Neural progenitor cell (in vitro differentiated cells): ENCODE measurements at regions not wholly inside any gene's neighbourhood (a gene's known extent, or its start where the extent isn't known, plus 50 kb on each side); places are given as distances from the start of the nearest gene placed in this dataset.

Source experiments
- DNase-seq: peaks from one replicate; pipeline ENCODE4 v3.0.0-alpha.2; 2016; ENCODE audit warnings: low spot score
- H2AFZ ChIP-seq: fragments of 200-600 bp; sonication (generic); replicated peaks from 2 replicates; pipeline ENCODE4 v1.6.1; 2016; ENCODE audit warnings: antibody characterized with exemption
- H3F3A ChIP-seq: fragments of 200-600 bp; sonication (generic); 2 replicates; pipeline ENCODE4 v1.6.1; 2016; ENCODE audit warnings: antibody characterized with exemption, low read depth
- H3K27ac ChIP-seq: fragments of 200-600 bp; sonication (generic); 2 replicates; pipeline ENCODE4 v1.5.1; 2016; ENCODE audit warnings: mild to moderate bottlenecking
- H3K27me3 ChIP-seq: fragments of 200-600 bp; sonication (generic); 2 replicates; pipeline ENCODE4 v1.6.1; 2016; ENCODE audit warnings: mild to moderate bottlenecking, moderate library complexity
- H3K36me3 ChIP-seq: fragments of 200-600 bp; sonication (generic); 2 replicates; pipeline ENCODE4 v1.5.1; 2016
- H3K4me1 ChIP-seq: fragments of 200-600 bp; sonication (generic); 2 replicates; pipeline ENCODE4 v1.6.1; 2016; ENCODE audit warnings: mixed run types
- H3K4me2 ChIP-seq: fragments of 200-600 bp; sonication (generic); 2 replicates; pipeline ENCODE4 v1.6.1; 2016
- H3K4me3 ChIP-seq: fragments of 200-600 bp; sonication (generic); 2 replicates; pipeline ENCODE4 v1.5.1; 2016
- H3K79me2 ChIP-seq: fragments of 200-600 bp; sonication (generic); 2 replicates; pipeline ENCODE4 v1.6.1; 2016; ENCODE audit warnings: low read depth
- H3K9ac ChIP-seq: fragments of 200-600 bp; sonication (generic); 2 replicates; pipeline ENCODE4 v1.6.1; 2016
- H3K9me3 ChIP-seq: fragments of 200-600 bp; sonication (generic); 2 replicates; pipeline ENCODE4 v1.5.1; 2016; ENCODE audit warnings: low read depth
- H4K20me1 ChIP-seq: fragments of 200-600 bp; sonication (generic); 2 replicates; pipeline ENCODE4 v1.6.1; 2016; ENCODE audit warnings: low read depth
- H3K27ac Mint-ChIP-seq: 3 replicates; pipeline ENCODE4 v1.8.0; 2021; ENCODE audit warnings: mixed read lengths
- H3K27me3 Mint-ChIP-seq: 2 replicates; pipeline ENCODE4 v1.8.0; 2022; ENCODE audit warnings: low read depth, mild to moderate bottlenecking, inconsistent platforms, moderate library complexity, mixed read lengths; ENCODE audit not compliant: insufficient read depth
- H3K36me3 Mint-ChIP-seq: 3 replicates; pipeline ENCODE4 v1.8.0; 2021; ENCODE audit warnings: mixed read lengths
- H3K4me1 Mint-ChIP-seq: 3 replicates; pipeline ENCODE4 v1.8.0; 2021; ENCODE audit warnings: mixed read lengths
- H3K4me3 Mint-ChIP-seq: 3 replicates; pipeline ENCODE4 v1.8.0; 2021; ENCODE audit warnings: mild to moderate bottlenecking, moderate library complexity, mixed read lengths
- H3K9me3 Mint-ChIP-seq: 3 replicates; pipeline ENCODE4 v1.8.0; 2020; ENCODE audit warnings: mixed read lengths
- CTCF ChIP-seq: fragments of 200-600 bp; sonication (generic); IDR thresholded peaks from 2 replicates; pipeline ENCODE4 v1.5.1; 2017; ENCODE audit warnings: antibody characterized with exemption, mild to moderate bottlenecking
- EZH2 ChIP-seq: fragments of 200-600 bp; sonication (generic); IDR thresholded peaks from 2 replicates; pipeline ENCODE4 v1.6.1; 2017; ENCODE audit warnings: antibody characterized with exemption, mild to moderate bottlenecking, moderate library complexity
- EZH2phosphoT487 ChIP-seq: fragments of 200-600 bp; sonication (generic); IDR thresholded peaks from 2 replicates; pipeline ENCODE4 v1.6.1; 2017; ENCODE audit warnings: antibody characterized with exemption

GRCh38 chr1:93808871-93809270, 70.1 kb downstream of the DNTTIP2 start:
- H3K4me1 ChIP-seq, result no peaks in the 10 kb centered on the region
- no peaks in the 10 kb centered on the region for H3K79me2 ChIP-seq
- H3K36me3 Mint-ChIP-seq, result peaks cover 20% of the 10 kb centered on the region
- H3K27me3 ChIP-seq, result no peaks in the 10 kb centered on the region
- no peak overlapping the region for H3K4me3 Mint-ChIP-seq
- peaks cover 28% of the 10 kb centered on the region for H3K9me3 Mint-ChIP-seq
- H3K27ac Mint-ChIP-seq, result peak overlapping the region; percentile 44
- H3K4me1 Mint-ChIP-seq, result peaks cover 11% of the 10 kb centered on the region
- H3K4me2 ChIP-seq, result no peak overlapping the region
- H3K36me3 ChIP-seq, result peaks cover 5% of the 10 kb centered on the region
- no peak overlapping the region for H3K9ac ChIP-seq
- no peak for DNase-seq
- peaks cover 23% of the 10 kb centered on the region for H3F3A ChIP-seq
- H2AFZ ChIP-seq, result no peak overlapping the region
- peaks cover 6% of the 10 kb centered on the region for H3K9me3 ChIP-seq
- no peaks in the 10 kb centered on the region for H4K20me1 ChIP-seq
- peaks cover 3% of the 10 kb centered on the region for H3K27me3 Mint-ChIP-seq
- H3K27ac ChIP-seq, result no peak overlapping the region
- no peak for TF ChIP-seq EZH2phosphoT487
- no peak for TF ChIP-seq EZH2
- TF ChIP-seq CTCF, result no peak
- no peak overlapping the region for H3K4me3 ChIP-seq

- no peaks in the 10 kb centered on the region for H3K27me3 Mint-ChIP-seq
- peaks cover 23% of the 10 kb centered on the region for H3F3A ChIP-seq
- TF ChIP-seq CTCF, result no peak
- no peak for TF ChIP-seq EZH2phosphoT487
- TF ChIP-seq EZH2, result no peak
These were observed 71.6 kb downstream of the DNTTIP2 start for GRCh38 chr1:93807311-93807930.

GRCh38 chr1:93805027-93805610, 73.9 kb downstream of the DNTTIP2 start:
- Histone ChIP-seq H3K27ac (no peak overlapping the region), H3K36me3 (peaks cover 5% of the 10 kb centered on the region), H3F3A (peaks cover 14% of the 10 kb centered on the region), H3K4me3 (no peak overlapping the region), H2AFZ (no peak overlapping the region), H3K79me2 (no peaks in the 10 kb centered on the region), H3K27me3 (no peaks in the 10 kb centered on the region), H3K4me1 (no peaks in the 10 kb centered on the region), H3K9me3 (peaks cover 6% of the 10 kb centered on the region), H4K20me1 (no peaks in the 10 kb centered on the region), H3K4me2 (no peak overlapping the region), H3K9ac (no peak overlapping the region)
- Mint-ChIP-seq H3K36me3 (peaks cover 15% of the 10 kb centered on the region), H3K27me3 (no peaks in the 10 kb centered on the region), H3K9me3 (peaks cover 32% of the 10 kb centered on the region), H3K4me1 (peaks cover 5% of the 10 kb centered on the region), H3K27ac (no peak overlapping the region), H3K4me3 (no peak overlapping the region)
- no peak for DNase-seq
- TF ChIP-seq EZH2 (no peak), EZH2phosphoT487 (no peak), CTCF (no peak)

More at GRCh38 chr1:93807311-93807930, 71.6 kb downstream of the DNTTIP2 start:
- Mint-ChIP-seq H3K36me3 (peaks cover 18% of the 10 kb centered on the region), H3K9me3 (peaks cover 30% of the 10 kb centered on the region), H3K4me1 (peaks cover 4% of the 10 kb centered on the region), H3K27ac (no peak overlapping the region), H3K4me3 (no peak overlapping the region)
- no peak overlapping the region for H3K9ac ChIP-seq
- no peaks in the 10 kb centered on the region for H3K79me2 ChIP-seq
- peaks cover 5% of the 10 kb centered on the region for H3K36me3 ChIP-seq
- H3K4me3 ChIP-seq, result no peak overlapping the region
- H3K27me3 ChIP-seq, result no peaks in the 10 kb centered on the region
- H3K4me2 ChIP-seq, result no peak overlapping the region
- no peak overlapping the region for H3K27ac ChIP-seq
- no peaks in the 10 kb centered on the region for H3K4me1 ChIP-seq
- H2AFZ ChIP-seq, result no peak overlapping the region
- peaks cover 6% of the 10 kb centered on the region for H3K9me3 ChIP-seq
- DNase-seq, result peak; percentile 33
- no peaks in the 10 kb centered on the region for H4K20me1 ChIP-seq
